ENCODE measurements at regions not wholly inside any gene's neighbourhood (a gene's known extent, or its start where the extent isn't known, plus 50 kb on each side); places are given as distances from the start of the nearest gene placed in this dataset.

DNA sequence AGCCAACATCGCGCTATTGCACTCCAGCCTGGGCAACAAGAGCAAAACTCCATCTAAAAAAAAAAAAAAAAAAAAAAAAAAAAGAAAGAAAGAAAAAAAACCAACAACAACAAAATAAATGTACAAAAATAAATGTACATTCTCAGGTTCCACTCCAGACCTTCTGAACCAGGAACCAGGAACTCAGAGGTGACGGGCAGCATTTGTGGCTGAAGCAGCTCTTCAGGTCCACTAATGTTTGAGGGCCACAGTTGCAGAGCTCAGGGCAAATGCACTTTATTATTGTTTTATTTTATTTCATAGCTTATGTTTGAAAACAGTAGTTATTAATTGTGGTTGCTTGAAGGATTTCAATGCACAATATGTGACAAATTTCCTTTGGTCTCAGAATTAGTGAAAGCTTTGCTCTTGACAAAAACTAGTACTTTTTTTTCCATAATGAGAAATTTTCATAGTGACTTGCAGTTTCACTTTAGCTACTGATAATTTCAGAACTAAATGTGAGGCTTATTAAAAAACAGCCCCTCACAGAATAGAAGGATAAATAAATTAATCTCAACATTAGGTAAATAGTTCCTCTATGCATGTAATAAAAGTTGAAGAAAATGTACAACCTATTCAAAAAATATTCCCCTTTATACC, 378.4 kb upstream of the SPHKAP start:
- H3K27ac ChIP-seq (ENCODE audit: low read depth in 1 of 2, low read length in 1 of 2): no peak overlapping the region
- H3K4me1 ChIP-seq (ENCODE audit: control insufficient read depth in 2 of 2, insufficient read depth in 2 of 2, low read length in 2 of 2): no peaks in the 10 kb centered on the region
- H3K27me3 ChIP-seq (ENCODE audit: control insufficient read depth in 2 of 2, insufficient read depth in 1 of 2, low read length in 1 of 2): no peaks in the 10 kb centered on the region
- DNase-seq (ENCODE audit: low read depth in 6 of 9, low spot score in 9 of 9): no peak
- H3K36me3 ChIP-seq (ENCODE audit: control insufficient read depth in 2 of 2, insufficient read depth in 2 of 2, low read length in 1 of 2): no peaks in the 10 kb centered on the region
- WGBS: 97% methylated on average over 3 of the region's 3 CpGs
- no peak overlapping the region for H3K4me3 ChIP-seq (ENCODE audit: low read length in 2 of 2)
- H3K9me3 ChIP-seq (ENCODE audit: control insufficient read depth in 2 of 2, insufficient read depth in 1 of 2, low read length in 1 of 2): peaks cover 0 to 3% of the 10 kb centered on the region in 2 donors

- peaks cover 0 to 3% of the 10 kb centered on the region in 2 donors for H3K9me3 ChIP-seq (ENCODE audit: control insufficient read depth in 2 of 2, insufficient read depth in 1 of 2, low read length in 1 of 2)
- H3K4me3 ChIP-seq (ENCODE audit: low read length in 2 of 2): no peak overlapping the region
- WGBS: 67% methylated on average over 1 of the region's 1 CpG
- H3K36me3 ChIP-seq (ENCODE audit: control insufficient read depth in 2 of 2, insufficient read depth in 2 of 2, low read length in 1 of 2): no peaks in the 10 kb centered on the region
- H3K27ac ChIP-seq (ENCODE audit: low read depth in 1 of 2, low read length in 1 of 2): no peak overlapping the region
- H3K27me3 ChIP-seq (ENCODE audit: control insufficient read depth in 2 of 2, insufficient read depth in 1 of 2, low read length in 1 of 2): no peaks in the 10 kb centered on the region
- DNase-seq (ENCODE audit: low read depth in 6 of 9, low spot score in 9 of 9): peak in 1 of 9 donors; percentile 2
- no peaks in the 10 kb centered on the region for H3K4me1 ChIP-seq (ENCODE audit: control insufficient read depth in 2 of 2, insufficient read depth in 2 of 2, low read length in 2 of 2)
Measured at GRCh38 chr2:228556717-228557116, 375.2 kb upstream of the SPHKAP start.

GRCh38 chr2:228549441-228550007, 368.0 kb upstream of the SPHKAP start:
- Histone ChIP-seq H3K36me3 (ENCODE audit: control insufficient read depth in 2 of 2, insufficient read depth in 2 of 2, low read length in 1 of 2) (no peaks in the 10 kb centered on the region), H3K27me3 (ENCODE audit: control insufficient read depth in 2 of 2, insufficient read depth in 1 of 2, low read length in 1 of 2) (no peaks in the 10 kb centered on the region), H3K27ac (ENCODE audit: low read depth in 1 of 2, low read length in 1 of 2) (no peak overlapping the region), H3K9me3 (ENCODE audit: control insufficient read depth in 2 of 2, insufficient read depth in 1 of 2, low read length in 1 of 2) (no peaks in the 10 kb centered on the region), H3K4me1 (ENCODE audit: control insufficient read depth in 2 of 2, insufficient read depth in 2 of 2, low read length in 2 of 2) (no peaks in the 10 kb centered on the region), H3K4me3 (ENCODE audit: low read length in 2 of 2) (no peak overlapping the region)
- 96% methylated on average over 7 of the region's 7 CpGs for WGBS
- DNase-seq (ENCODE audit: low read depth in 6 of 9, low spot score in 9 of 9): no peak

GRCh38 chr2:228548230-228548629, 366.7 kb upstream of the SPHKAP start:
- no peak overlapping the region for H3K27ac ChIP-seq (ENCODE audit: low read depth in 1 of 2, low read length in 1 of 2)
- WGBS: 97% methylated on average over 1 of the region's 1 CpG
- no peaks in the 10 kb centered on the region for H3K36me3 ChIP-seq (ENCODE audit: control insufficient read depth in 2 of 2, insufficient read depth in 2 of 2, low read length in 1 of 2)
- no peaks in the 10 kb centered on the region for H3K27me3 ChIP-seq (ENCODE audit: control insufficient read depth in 2 of 2, insufficient read depth in 1 of 2, low read length in 1 of 2)
- no peaks in the 10 kb centered on the region for H3K4me1 ChIP-seq (ENCODE audit: control insufficient read depth in 2 of 2, insufficient read depth in 2 of 2, low read length in 2 of 2)
- no peak for DNase-seq (ENCODE audit: low read depth in 6 of 9, low spot score in 9 of 9)
- no peaks in the 10 kb centered on the region for H3K9me3 ChIP-seq (ENCODE audit: control insufficient read depth in 2 of 2, insufficient read depth in 1 of 2, low read length in 1 of 2)
- H3K4me3 ChIP-seq (ENCODE audit: low read length in 2 of 2): no peak overlapping the region

- 80% methylated on average over 2 of the region's 2 CpGs for WGBS
- H3K4me3 ChIP-seq (ENCODE audit: low read length in 2 of 2): no peak overlapping the region
- H3K9me3 ChIP-seq (ENCODE audit: control insufficient read depth in 2 of 2, insufficient read depth in 1 of 2, low read length in 1 of 2): no peaks in the 10 kb centered on the region
- no peak for DNase-seq (ENCODE audit: low read depth in 6 of 9, low spot score in 9 of 9)
- no peaks in the 10 kb centered on the region for H3K27me3 ChIP-seq (ENCODE audit: control insufficient read depth in 2 of 2, insufficient read depth in 1 of 2, low read length in 1 of 2)
- H3K4me1 ChIP-seq (ENCODE audit: control insufficient read depth in 2 of 2, insufficient read depth in 2 of 2, low read length in 2 of 2): no peaks in the 10 kb centered on the region
- no peaks in the 10 kb centered on the region for H3K36me3 ChIP-seq (ENCODE audit: control insufficient read depth in 2 of 2, insufficient read depth in 2 of 2, low read length in 1 of 2)
- no peak overlapping the region for H3K27ac ChIP-seq (ENCODE audit: low read depth in 1 of 2, low read length in 1 of 2)
Measured at GRCh38 chr2:228545748-228546145, 364.3 kb upstream of the SPHKAP start.

DNA sequence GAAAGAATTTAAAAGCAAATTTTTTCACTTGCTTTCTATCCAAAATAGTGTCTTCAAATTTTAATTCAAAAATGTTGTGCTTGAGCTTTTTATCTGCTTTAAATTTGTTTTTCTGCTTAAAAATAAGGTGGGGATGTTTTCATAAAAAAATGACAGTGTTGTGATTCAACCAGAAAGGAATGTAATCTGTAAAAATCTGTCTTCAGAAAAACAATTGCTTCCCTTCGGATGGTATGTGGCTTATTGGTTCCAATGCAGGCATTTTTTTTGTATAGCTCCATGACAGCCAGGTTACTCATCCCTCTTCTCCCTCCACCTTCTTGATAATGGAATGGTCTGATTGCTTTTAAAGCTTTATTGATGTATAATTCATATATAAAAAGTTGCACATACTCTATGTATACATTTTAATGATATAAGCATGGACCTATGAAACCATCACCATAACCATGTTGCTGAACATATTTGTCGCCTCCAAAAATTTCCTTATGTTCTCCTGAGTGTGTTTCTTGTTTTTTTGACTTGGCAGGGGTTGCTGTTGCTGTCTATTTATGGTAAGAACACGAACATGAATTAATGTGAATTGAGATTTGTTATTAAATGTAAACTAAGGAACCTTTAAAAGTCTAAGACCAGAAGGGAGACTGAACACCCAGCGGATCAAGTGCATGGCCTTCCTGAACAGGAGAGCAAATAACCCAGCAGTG, 363.7 kb upstream of the SPHKAP start:
- H3K27ac ChIP-seq (ENCODE audit: low read depth in 1 of 2, low read length in 1 of 2): no peak overlapping the region

DNA sequence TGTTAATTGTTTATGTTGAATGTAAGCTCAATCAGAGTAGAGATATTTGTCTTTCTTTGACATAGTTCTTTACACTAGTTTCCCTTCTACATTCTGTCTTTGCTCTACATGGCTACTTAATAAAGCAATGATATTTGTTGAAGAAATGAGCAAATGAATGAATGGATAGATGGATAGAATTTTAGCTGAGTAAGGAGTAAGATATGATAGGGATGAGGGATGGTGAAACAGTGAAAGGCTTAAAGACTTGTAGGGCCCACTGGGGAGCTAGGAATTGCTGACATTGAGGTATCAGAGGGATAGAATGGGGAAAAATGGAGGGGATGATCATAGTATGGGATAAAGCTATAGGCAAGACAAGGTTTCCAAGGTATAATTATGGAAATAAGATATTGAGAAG, 361.6 kb upstream of the SPHKAP start:
- no peak for DNase-seq (ENCODE audit: low read depth in 6 of 9, low spot score in 9 of 9)
- no peak overlapping the region for H3K27ac ChIP-seq (ENCODE audit: low read depth in 1 of 2, low read length in 1 of 2)
- peaks cover 0 to 5% of the 10 kb centered on the region in 2 donors for H3K9me3 ChIP-seq (ENCODE audit: control insufficient read depth in 2 of 2, insufficient read depth in 1 of 2, low read length in 1 of 2)
- H3K4me3 ChIP-seq (ENCODE audit: low read length in 2 of 2): no peak overlapping the region
- H3K36me3 ChIP-seq (ENCODE audit: control insufficient read depth in 2 of 2, insufficient read depth in 2 of 2, low read length in 1 of 2): no peaks in the 10 kb centered on the region
- H3K4me1 ChIP-seq (ENCODE audit: control insufficient read depth in 2 of 2, insufficient read depth in 2 of 2, low read length in 2 of 2): no peaks in the 10 kb centered on the region
- no peaks in the 10 kb centered on the region for H3K27me3 ChIP-seq (ENCODE audit: control insufficient read depth in 2 of 2, insufficient read depth in 1 of 2, low read length in 1 of 2)

More for the DNA sequence above, 363.7 kb upstream of the SPHKAP start:
- Histone ChIP-seq H3K9me3 (ENCODE audit: control insufficient read depth in 2 of 2, insufficient read depth in 1 of 2, low read length in 1 of 2) (no peaks in the 10 kb centered on the region), H3K4me1 (ENCODE audit: control insufficient read depth in 2 of 2, insufficient read depth in 2 of 2, low read length in 2 of 2) (no peaks in the 10 kb centered on the region), H3K4me3 (ENCODE audit: low read length in 2 of 2) (no peak overlapping the region), H3K27me3 (ENCODE audit: control insufficient read depth in 2 of 2, insufficient read depth in 1 of 2, low read length in 1 of 2) (no peaks in the 10 kb centered on the region), H3K36me3 (ENCODE audit: control insufficient read depth in 2 of 2, insufficient read depth in 2 of 2, low read length in 1 of 2) (no peaks in the 10 kb centered on the region)
- no peak for DNase-seq (ENCODE audit: low read depth in 6 of 9, low spot score in 9 of 9)
- WGBS: 81% methylated on average over 4 of the region's 4 CpGs

DNA sequence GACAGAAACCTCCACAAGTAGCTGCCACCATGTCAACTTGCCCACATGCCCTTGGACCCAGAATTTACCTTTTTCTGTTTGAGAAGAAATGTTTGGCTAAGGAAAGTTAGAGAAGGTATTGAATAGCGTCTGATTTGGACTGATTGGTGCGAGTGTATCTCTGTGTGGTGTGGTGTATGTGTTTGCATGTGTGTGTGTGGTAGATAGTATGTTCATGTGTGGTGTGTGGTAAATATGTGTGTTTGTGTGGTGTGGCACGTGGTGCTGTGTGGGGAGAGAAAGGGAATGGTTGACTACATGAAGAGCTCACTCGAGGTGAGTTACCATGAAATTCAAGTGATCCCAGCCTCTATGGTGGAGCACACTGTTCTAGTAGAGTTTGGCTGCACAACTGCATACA, 360.8 kb upstream of the SPHKAP start:
- no peak overlapping the region for H3K4me3 ChIP-seq (ENCODE audit: low read length in 2 of 2)
- 89% methylated on average over 4 of the region's 4 CpGs for WGBS
- H3K27me3 ChIP-seq (ENCODE audit: control insufficient read depth in 2 of 2, insufficient read depth in 1 of 2, low read length in 1 of 2): no peaks in the 10 kb centered on the region
- H3K27ac ChIP-seq (ENCODE audit: low read depth in 1 of 2, low read length in 1 of 2): no peak overlapping the region
- H3K9me3 ChIP-seq (ENCODE audit: control insufficient read depth in 2 of 2, insufficient read depth in 1 of 2, low read length in 1 of 2): peaks cover 0 to 5% of the 10 kb centered on the region in 2 donors
- H3K36me3 ChIP-seq (ENCODE audit: control insufficient read depth in 2 of 2, insufficient read depth in 2 of 2, low read length in 1 of 2): no peaks in the 10 kb centered on the region
- DNase-seq (ENCODE audit: low read depth in 6 of 9, low spot score in 9 of 9): no peak
- no peaks in the 10 kb centered on the region for H3K4me1 ChIP-seq (ENCODE audit: control insufficient read depth in 2 of 2, insufficient read depth in 2 of 2, low read length in 2 of 2)

DNA sequence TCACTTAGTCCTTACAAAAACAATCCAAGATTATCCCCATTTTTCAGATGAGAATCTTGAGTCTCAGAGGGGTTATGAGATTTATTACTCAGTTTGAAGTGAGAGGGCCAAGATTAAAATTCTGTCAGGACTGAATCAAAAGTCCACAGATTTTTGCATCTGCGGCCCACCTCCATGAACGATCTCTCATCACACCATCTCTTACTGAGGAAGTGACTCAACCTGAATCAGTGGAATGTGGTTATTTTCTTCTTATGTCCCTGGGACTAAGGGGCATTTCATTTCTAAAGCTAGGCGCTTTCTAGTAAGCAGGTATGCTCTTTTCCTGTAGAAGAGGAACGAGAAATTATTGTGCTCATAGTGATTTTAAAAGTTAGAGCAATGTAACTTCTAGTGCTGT, 360.3 kb upstream of the SPHKAP start:
- Histone ChIP-seq H3K36me3 (ENCODE audit: control insufficient read depth in 2 of 2, insufficient read depth in 2 of 2, low read length in 1 of 2) (no peaks in the 10 kb centered on the region), H3K9me3 (ENCODE audit: control insufficient read depth in 2 of 2, insufficient read depth in 1 of 2, low read length in 1 of 2) (peaks cover 0 to 5% of the 10 kb centered on the region in 2 donors), H3K4me3 (ENCODE audit: low read length in 2 of 2) (no peak overlapping the region), H3K4me1 (ENCODE audit: control insufficient read depth in 2 of 2, insufficient read depth in 2 of 2, low read length in 2 of 2) (no peaks in the 10 kb centered on the region), H3K27ac (ENCODE audit: low read depth in 1 of 2, low read length in 1 of 2) (no peak overlapping the region), H3K27me3 (ENCODE audit: control insufficient read depth in 2 of 2, insufficient read depth in 1 of 2, low read length in 1 of 2) (no peaks in the 10 kb centered on the region)
- WGBS: 92% methylated on average over 4 of the region's 4 CpGs
- DNase-seq (ENCODE audit: low read depth in 6 of 9, low spot score in 9 of 9): no peak
